ENCODE measurements at regions not wholly inside any gene's neighbourhood (a gene's known extent, or its start where the extent isn't known, plus 50 kb on each side); places are given as distances from the start of the nearest gene placed in this dataset.
"Not testable (repeated sequence)": the region's sequence is repeated elsewhere in the genome, so short reads cannot be mapped to it uniquely, and the experiment has no call there.

- POLR2A ChIA-PET (ENCODE audit: low non-redundant PET), result no interaction called here
- TF ChIP-seq CTCF (conservative IDR thresholded peaks at IDR 0.05; ENCODE audit: low read depth), result no peak
- DNase-seq (ENCODE audit: low spot score), result no peak
- H3K27ac ChIP-seq, result no peak overlapping the region
- CTCF ChIA-PET, result no interaction called here
These were observed 229.3 kb upstream of the ZEB2 start for GRCh38 chr2:144749188-144749587.

- no peak for TF ChIP-seq CTCF (conservative IDR thresholded peaks at IDR 0.05; ENCODE audit: low read depth)
- ChIA-PET CTCF (no interaction called here), POLR2A (ENCODE audit: low non-redundant PET) (no interaction called here)
- no peak for DNase-seq (ENCODE audit: low spot score)
- no peak overlapping the region for H3K27ac ChIP-seq
These were observed 228.5 kb upstream of the ZEB2 start for GRCh38 chr2:144748443-144748842.

GRCh38 chr2:144747571-144747970, 227.7 kb upstream of the ZEB2 start:
- no peak for DNase-seq (ENCODE audit: low spot score)
- POLR2A ChIA-PET (ENCODE audit: low non-redundant PET), result no interaction called here
- CTCF ChIA-PET, result no interaction called here
- no peak overlapping the region for H3K27ac ChIP-seq
- no peak for TF ChIP-seq CTCF (conservative IDR thresholded peaks at IDR 0.05; ENCODE audit: low read depth)

- TF ChIP-seq CTCF (conservative IDR thresholded peaks at IDR 0.05; ENCODE audit: low read depth), result no peak
- H3K27ac ChIP-seq, result no peak overlapping the region
- POLR2A ChIA-PET (ENCODE audit: low non-redundant PET), result no interaction called here
- CTCF ChIA-PET, result no interaction called here
- no peak for DNase-seq (ENCODE audit: low spot score)
These were observed 225.5 kb upstream of the ZEB2 start for GRCh38 chr2:144745424-144745823.

DNA sequence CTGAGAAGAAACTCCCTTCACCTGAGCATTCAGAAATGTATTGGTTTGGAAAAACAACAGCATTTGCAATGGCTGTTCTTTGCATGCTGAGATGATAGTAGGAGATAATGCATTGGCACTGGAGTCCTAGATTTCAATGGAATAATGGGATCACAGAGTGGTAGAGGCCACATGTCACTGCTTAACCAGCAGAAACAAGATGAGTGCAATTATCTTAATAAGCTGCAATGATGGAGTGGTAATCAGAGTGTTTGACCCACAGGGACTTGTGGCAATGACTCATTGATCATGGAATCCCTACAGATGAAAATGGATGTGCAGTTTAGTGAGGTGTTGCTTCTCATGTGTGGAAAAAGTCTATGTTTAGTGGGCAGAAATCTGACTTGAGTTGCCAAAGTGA, 218.8 kb upstream of the ZEB2 start:
- DNase-seq (ENCODE audit: low spot score), result no peak
- H3K27ac ChIP-seq, result no peak overlapping the region
- ChIA-PET POLR2A (ENCODE audit: low non-redundant PET) (no interaction called here), CTCF (no interaction called here)
- no peak for TF ChIP-seq CTCF (conservative IDR thresholded peaks at IDR 0.05; ENCODE audit: low read depth)

- H3K27ac ChIP-seq, result no peak overlapping the region
- ChIA-PET CTCF (no interaction called here), POLR2A (ENCODE audit: low non-redundant PET) (no interaction called here)
- TF ChIP-seq CTCF (conservative IDR thresholded peaks at IDR 0.05; ENCODE audit: low read depth), result no peak
- no peak for DNase-seq (ENCODE audit: low spot score)
These were observed 210.8 kb upstream of the ZEB2 start for GRCh38 chr2:144730711-144731110.

DNA sequence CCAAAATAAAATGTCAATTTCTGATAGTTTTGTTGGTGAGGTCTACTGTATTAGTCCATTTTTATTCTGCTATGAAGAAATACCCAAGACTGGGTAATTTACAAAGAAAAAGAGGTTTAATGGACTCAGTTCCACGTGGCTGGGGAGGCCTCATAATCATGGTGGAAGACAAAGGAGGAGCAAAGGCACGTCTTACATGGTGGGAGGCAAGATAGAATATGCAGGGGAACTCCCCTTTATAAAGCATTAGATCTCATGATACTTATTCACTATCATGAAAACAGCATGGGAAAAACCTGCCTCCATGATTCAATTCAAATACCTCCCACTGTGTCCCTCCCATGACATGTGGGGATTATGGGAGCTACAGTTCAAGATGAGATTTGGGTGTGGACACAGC, 204.5 kb upstream of the ZEB2 start:
- DNase-seq (ENCODE audit: low spot score); CTCF ChIA-PET; POLR2A ChIA-PET (ENCODE audit: low non-redundant PET); H3K27ac ChIP-seq: not testable (repeated sequence)
